Fibroblast of gingiva (primary cell): ENCODE measurements at regions not wholly inside any gene's neighbourhood (a gene's known extent, or its start where the extent isn't known, plus 50 kb on each side); places are given as distances from the start of the nearest gene placed in this dataset.
"Not testable (repeated sequence)": the region's sequence is repeated elsewhere in the genome, so short reads cannot be mapped to it uniquely, and the experiment has no call there.

ENCODE experiments used
- DNase-seq: peaks from one replicate; pipeline ENCODE4 v3.0.0-alpha.2; 2011; ENCODE audit warnings: low read depth

- no peak for DNase-seq
Observed at GRCh38 chr11:92168936-92169335, 55.7 kb upstream of the FAT3 start.

GRCh38 chr11:92167571-92167970 lies 57.0 kb upstream of the FAT3 start:
- no peak for DNase-seq

GRCh38 chr11:92166335-92166734 lies 58.3 kb upstream of the FAT3 start:
- no peak for DNase-seq

- DNase-seq, result no peak
Observed at GRCh38 chr11:92163879-92164278, 60.7 kb upstream of the FAT3 start.

- DNase-seq, result no peak
Observed at GRCh38 chr11:92162776-92163175, 61.8 kb upstream of the FAT3 start.

- no peak for DNase-seq
Observed at GRCh38 chr11:92159931-92160330, 64.7 kb upstream of the FAT3 start.

GRCh38 chr11:92157390-92157789 lies 67.2 kb upstream of the FAT3 start:
- DNase-seq, result not testable (repeated sequence)

GRCh38 chr11:92154611-92155010 lies 70.0 kb upstream of the FAT3 start:
- DNase-seq, result no peak

GRCh38 chr11:92154110-92154509 lies 70.5 kb upstream of the FAT3 start:
- DNase-seq, result no peak

GRCh38 chr11:92153542-92153941 lies 71.1 kb upstream of the FAT3 start:
- DNase-seq, result no peak

- DNase-seq, result no peak
Observed at GRCh38 chr11:92152245-92152644, 72.4 kb upstream of the FAT3 start.

GRCh38 chr11:92149996-92150395 lies 74.6 kb upstream of the FAT3 start:
- DNase-seq, result no peak

- DNase-seq, result no peak
Observed at GRCh38 chr11:92141725-92142124, 82.9 kb upstream of the FAT3 start.

GRCh38 chr11:92141159-92141558 lies 83.5 kb upstream of the FAT3 start:
- DNase-seq, result no peak

- no peak for DNase-seq
Observed at GRCh38 chr11:92140021-92140420, 84.6 kb upstream of the FAT3 start.

GRCh38 chr11:92138296-92138695 lies 86.3 kb upstream of the FAT3 start:
- DNase-seq, result no peak

- no peak for DNase-seq
Observed at GRCh38 chr11:92137747-92138146, 86.9 kb upstream of the FAT3 start.

- DNase-seq, result no peak
Observed at GRCh38 chr11:92136797-92137196, 87.8 kb upstream of the FAT3 start.

- DNase-seq, result no peak
Observed at GRCh38 chr11:92131289-92131865, 93.2 kb upstream of the FAT3 start.

- DNase-seq, result no peak
Observed at GRCh38 chr11:92130421-92130831, 94.2 kb upstream of the FAT3 start.

GRCh38 chr11:92129811-92130210 lies 94.8 kb upstream of the FAT3 start:
- DNase-seq, result no peak

GRCh38 chr11:92128026-92128425 lies 96.6 kb upstream of the FAT3 start:
- no peak for DNase-seq

- no peak for DNase-seq
Observed at GRCh38 chr11:92125321-92125720, 99.3 kb upstream of the FAT3 start.

GRCh38 chr11:92123540-92123939 lies 101.1 kb upstream of the FAT3 start:
- no peak for DNase-seq

- DNase-seq, result no peak
Observed at GRCh38 chr11:92122561-92122960, 102.1 kb upstream of the FAT3 start.
